GM19455 (cell line): ENCODE measurements at regions not wholly inside any gene's neighbourhood (a gene's known extent, or its start where the extent isn't known, plus 50 kb on each side); places are given as distances from the start of the nearest gene placed in this dataset.
"Not testable (repeated sequence)": the region's sequence is repeated elsewhere in the genome, so short reads cannot be mapped to it uniquely, and the experiment has no call there.

ENCODE experiments used
- ATAC-seq: cut with Tn5 transposase; IDR thresholded peaks from one replicate; pipeline ENCODE4 v1.9.1; 2021; ENCODE audit not compliant: unreplicated experiment

DNA sequence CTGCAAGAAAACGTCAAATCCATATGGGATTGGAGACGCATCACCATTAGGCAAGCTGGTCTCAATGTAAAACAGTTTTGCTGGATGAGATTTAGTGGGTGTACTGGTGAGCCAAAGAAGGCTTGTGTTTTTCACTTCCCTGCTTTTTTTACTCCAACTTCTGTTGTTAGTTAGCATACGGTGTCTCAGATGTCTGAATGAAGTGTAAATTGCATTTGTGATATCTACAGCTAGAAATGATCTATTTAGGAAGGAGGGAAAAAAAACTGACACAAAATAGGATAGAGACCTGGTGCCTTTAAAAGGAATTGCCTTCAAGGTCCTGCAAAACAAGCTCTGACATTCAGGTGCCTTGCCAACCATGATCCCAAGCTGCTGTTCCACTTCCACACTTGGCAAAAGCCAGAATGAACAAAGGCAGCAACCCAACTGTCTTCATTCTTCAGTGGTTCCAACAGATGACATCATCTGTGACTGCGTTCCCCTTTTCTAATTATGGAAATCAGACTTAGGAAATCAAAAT lies 104.2 kb upstream of the RAI14 start:
- no peak for ATAC-seq

DNA sequence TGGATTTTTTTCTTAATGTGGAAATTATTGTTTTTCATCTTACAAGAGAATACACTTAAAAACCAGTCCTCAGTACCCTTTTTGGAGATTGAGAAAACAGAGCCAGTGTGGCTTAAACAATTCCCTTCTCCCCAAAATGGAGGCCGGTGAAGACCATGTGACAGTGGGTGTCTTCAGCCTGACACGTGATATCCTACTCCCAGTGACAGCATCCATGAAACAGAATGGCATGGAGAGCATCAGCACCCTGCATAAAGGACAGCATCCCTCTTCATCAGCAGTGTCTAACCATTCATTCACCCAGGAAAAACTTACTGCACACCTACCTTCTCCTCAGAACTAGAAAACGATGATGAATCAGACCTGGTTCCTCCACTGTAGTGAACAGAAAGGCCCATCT lies 103.4 kb upstream of the RAI14 start:
- no peak for ATAC-seq

DNA sequence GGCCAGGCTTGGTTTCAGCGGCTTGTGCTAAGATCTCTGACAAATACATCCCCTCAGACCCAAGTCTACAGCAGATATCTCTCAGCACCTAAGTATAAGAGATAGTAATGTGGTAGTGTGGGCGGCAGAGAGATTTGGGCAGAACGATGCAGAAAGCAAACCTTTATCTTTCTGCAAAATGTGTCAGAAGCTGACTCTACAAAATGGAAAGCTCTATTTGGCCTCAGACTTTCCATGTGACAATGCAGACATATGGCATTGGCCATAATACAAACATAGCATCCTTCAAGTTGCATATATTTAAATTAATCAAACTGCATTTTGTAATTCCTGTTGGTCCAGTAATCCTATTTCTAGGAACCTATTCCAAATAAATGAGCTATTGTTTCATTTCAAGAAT lies 102.5 kb upstream of the RAI14 start:
- no peak for ATAC-seq

DNA sequence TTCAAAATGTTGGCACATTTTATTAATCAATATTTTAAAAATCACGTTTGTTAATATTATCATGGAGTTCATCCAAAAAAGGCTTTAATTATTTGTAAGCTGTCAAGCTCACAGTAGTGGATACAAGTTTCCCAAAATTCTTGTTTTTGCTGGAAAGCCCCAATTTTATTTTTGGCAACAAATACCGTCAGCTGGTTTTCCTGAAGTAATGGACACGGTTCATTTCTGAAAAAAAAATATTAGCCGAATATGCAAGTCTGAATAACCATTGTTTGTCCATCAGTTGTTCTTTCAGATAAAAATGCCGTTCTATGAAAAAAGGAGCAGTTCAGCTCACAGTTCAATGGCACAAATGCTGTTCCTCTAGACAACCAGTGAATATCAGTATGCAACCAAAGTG lies 101.5 kb upstream of the RAI14 start:
- no peak for ATAC-seq

DNA sequence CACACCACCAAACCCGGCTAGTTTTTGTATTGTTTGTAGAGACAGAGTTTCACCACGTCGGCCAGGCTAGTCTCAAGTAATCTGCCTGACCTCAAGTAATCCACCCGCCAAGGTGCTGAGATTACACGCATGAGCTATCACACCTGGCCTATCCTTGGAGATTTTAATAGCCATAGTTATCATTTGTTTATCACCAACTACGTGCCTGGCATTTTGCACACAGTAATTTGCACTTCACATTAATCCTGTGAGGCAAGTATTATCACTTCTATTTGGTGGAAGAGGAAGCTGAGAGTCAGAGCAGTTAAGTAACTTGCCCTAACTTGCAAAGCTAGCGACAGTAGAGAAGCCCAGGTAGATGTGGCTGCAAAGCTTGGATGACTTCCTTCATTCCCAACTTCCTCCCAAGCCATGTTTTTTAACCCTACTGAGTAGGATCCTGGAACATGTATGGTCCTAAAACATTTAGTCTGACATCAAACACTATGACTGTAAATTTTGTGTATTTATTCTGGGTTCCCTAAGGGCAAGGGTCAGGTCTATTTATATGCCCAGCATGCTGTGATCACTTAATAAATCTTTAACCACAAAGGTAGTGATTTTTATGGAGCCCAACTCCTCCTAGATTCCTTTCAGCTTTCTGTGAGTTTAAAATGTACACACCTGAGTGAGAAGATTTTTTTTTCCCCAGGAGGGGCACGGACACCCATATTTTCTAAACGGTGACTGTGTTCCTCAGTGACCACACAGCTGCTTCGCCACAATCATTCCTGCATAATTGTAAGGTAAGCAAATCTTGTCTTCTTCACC lies 100.2 kb upstream of the RAI14 start:
- ATAC-seq: no peak

DNA sequence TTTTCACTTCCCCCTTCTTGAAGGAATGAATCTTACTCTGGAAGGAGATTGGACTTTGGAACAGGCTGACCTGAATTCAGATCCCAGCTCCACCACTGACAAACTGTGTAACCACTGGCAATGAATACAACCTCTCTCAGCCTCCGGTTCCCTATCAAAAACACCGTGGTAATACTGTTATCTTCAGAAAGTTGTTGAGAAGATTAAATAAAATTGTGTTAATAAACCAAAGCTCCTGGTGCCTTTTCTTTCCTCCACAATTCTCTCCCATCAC lies 99.7 kb upstream of the RAI14 start:
- no peak for ATAC-seq

DNA sequence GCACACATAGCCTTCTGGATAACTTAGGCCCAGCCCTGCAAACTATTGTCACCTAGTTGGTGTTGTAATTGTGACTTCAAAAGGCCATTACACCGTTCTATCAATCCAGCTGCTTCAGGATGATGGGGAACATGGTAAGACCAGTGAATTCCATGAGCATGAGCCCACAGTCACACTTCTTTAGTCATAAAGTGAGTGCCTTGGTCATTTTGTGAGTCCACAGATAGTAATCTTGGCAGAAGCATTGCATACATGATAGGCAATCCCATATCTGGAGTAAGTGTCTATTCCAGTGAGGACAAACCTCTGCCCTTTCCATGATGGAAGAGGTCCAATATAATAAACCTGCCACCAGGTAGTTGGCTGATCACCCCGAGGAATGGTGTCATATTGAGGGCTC lies 94.5 kb upstream of the RAI14 start:
- ATAC-seq: not testable (repeated sequence)

DNA sequence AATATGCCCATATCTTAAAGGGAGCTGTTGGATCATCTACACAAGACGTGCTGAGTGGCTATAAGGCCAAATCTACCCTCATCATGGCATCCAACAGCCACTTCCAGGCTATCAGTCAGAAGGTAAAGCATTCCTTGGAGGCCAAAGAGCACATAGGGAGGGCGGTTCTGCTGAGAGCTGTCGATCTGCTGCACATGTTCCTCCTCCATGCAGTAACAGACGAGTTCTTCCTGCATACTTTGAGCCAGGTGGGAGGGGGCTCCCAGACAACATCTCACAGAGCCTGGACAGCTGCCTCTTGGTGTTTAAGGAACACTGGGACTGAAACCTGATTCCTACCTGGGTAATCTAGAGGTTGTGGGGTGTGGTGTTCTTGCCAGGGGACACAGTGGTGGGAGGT lies 93.3 kb upstream of the RAI14 start:
- no peak for ATAC-seq

DNA sequence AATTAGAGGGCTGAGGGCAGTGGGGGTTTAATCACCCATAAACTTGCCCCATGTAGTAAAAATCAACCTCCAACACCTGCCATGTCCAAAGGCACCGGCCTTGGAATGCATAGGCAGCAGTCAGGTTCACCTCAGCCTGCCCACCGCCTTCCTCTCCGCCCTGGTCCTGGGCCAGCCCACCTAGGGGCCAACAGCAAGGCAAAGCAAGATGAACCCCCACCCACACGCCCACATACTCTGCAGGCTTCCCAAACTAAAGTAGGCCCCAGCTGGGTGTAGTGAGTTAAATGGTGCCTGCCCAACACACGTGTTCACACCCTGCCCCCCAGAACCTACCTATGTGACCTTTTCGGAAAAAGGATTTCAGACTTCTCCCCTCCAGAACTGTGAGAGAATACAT lies 92.9 kb upstream of the RAI14 start:
- ATAC-seq: no peak

DNA sequence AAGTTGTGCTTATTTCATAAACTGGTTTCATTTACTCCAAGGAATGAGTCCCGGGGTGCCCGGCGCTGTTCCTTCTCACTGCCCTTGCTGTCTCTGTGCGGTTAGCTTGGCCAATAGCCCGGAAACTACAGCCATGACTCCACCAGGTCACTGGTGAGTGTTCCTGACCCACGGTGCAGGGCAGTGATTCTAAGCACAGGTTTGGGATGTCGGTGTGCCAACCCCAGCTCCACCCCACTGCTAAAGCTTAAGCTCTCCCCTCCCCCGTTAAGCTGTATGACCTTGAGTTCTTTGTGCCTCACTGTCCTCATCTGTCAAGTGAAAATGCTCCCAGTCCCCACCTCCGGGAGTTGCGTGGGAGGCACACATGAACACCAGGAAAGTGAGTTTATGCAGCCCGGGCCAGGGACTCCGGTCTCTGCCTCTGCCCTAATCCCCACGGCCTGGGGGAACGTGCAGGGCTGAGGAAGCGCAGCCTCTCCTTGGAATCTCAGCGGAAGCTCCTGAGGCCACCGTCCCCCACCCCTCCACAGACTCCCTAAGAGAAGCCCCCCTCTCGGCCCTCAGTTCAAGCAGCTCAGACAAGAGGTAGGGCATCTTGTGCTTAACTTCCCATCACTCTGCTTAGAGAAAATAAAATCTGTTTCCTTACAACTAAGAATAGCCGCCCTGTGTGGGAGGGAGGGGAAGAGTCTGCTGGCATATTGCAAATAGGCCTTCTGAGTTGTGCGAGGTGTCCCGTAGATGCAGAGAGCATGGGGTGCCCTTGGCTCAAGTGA lies 92.0 kb upstream of the RAI14 start:
- ATAC-seq: no peak

DNA sequence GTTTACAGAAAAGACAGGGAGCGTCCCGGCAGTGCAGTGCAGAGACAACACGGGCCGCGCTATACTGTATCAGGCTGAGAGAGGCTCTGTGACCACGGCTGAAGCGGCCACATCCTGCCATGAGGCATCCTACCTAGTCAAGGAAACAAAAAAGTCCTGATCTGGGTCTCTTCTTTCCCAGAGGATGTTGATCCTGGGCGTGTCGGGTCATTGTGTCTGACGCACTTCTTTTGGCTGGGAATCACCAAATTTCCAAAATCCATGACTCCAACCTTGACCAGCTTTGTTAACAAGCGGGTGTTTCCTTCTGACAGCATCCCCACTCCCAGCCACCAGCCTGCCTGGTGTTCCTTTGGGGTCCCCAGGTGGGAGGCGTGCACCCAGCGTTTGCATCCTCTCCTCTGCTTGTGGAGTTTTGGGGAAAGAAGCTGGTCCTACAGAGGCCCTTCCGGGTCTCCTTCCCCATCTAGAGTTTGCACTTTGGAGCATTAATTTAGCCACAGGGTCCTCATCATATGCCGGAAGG lies 91.4 kb upstream of the RAI14 start:
- ATAC-seq: no peak

DNA sequence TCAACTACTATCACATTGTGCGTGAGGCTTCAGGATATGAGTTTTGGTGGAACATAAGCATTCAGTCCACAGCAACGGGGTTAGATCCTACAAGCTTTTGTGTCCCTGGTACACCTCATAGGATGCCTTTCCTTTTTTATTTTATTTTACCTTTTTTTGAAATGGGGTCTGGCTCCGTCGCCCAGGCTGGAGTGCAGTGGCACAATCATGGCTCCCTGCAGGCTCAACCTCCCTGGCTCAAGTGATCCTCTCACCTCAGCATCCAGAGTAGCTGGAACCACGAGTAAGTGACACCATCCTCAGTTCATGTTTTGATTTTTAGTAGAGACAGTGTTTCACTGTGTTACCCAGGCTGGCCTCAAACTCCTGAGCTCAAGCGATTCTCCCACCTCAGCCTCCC lies 86.0 kb upstream of the RAI14 start:
- ATAC-seq: no peak

DNA sequence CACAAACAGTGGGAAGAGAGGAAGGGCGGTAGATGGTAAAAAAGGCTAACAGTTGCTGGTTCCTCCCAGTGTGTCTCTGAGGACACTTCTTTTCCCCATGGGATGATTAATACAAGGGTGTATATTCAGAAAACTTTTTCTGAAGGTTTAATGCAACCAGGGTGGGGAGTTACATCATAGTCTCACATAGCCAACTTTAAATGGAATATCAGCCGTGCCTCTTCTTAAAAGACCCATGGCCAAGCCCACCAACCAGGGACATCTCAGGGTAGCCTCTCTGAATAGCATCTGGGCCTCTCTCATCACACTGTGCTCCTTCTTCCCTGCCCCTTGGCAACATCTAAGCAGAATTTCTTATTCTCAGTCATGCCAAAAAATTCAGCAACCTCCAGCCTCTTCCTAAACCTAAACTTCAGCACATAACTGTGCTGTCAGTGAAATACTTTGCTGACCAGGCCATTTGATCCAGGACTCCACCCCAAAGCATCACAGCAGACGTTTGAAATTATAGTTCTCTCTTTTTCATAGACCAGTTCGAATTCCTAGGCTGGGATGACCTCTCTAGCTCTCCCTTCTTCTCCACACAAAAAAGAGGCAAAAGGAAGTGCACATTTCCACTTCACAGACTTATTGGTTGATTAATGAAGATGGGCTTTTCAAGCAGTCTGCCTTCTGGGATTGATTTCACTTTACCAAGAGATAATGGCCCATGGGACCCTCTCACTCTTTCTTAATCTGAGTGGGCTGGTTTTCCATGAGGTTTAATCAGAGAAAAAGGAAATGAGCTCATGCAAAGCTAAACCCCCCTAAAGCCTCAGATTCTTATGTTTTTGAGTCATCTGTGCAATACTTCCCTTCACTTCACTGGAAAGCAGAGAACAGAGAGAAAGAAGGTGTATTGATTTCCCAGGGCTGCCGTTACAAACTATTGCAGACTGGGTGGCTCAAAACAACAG lies 85.1 kb upstream of the RAI14 start:
- no peak for ATAC-seq

DNA sequence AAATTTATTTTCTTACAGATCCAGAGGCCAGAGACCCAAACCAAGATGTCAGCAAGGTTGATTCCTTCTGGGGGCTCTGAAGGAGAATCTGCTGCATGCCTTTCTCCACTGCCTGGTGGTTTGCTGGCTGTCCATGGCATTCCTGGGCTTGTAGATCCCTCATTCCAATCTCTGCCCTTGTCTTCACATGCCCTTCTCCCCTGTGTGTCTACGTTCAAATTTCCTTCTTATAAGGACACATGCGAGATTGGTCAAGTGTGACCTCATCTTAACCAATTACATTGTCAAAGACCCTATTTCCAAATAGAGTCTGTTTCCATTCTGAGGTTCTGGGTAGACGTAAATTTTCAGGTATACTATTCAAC lies 84.5 kb upstream of the RAI14 start:
- no peak for ATAC-seq

DNA sequence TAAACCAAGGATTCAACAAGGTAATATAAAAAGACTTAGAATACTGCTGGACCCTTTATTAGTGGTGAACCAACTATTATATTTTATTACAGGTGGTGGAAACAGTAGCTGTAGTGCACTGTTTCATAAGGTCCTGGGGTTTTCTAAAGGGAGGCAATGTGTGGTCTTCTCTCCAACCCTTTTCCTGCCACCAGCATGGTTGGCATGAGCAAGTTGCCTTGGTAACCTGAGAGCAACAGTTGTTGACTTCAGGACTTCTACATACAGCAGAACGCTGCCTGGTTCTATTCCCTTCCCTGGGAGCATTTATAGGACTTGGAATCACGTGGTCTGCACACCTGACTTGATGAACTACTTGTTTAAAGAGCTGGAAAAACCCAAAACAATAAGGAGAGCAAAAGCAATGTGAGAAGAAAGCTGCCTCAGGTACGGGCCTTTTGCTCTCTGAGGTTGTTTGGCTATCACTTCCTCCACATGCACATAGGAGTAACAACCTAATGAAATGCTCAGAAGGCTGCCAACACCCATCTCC lies 81.1 kb upstream of the RAI14 start:
- ATAC-seq: no peak

DNA sequence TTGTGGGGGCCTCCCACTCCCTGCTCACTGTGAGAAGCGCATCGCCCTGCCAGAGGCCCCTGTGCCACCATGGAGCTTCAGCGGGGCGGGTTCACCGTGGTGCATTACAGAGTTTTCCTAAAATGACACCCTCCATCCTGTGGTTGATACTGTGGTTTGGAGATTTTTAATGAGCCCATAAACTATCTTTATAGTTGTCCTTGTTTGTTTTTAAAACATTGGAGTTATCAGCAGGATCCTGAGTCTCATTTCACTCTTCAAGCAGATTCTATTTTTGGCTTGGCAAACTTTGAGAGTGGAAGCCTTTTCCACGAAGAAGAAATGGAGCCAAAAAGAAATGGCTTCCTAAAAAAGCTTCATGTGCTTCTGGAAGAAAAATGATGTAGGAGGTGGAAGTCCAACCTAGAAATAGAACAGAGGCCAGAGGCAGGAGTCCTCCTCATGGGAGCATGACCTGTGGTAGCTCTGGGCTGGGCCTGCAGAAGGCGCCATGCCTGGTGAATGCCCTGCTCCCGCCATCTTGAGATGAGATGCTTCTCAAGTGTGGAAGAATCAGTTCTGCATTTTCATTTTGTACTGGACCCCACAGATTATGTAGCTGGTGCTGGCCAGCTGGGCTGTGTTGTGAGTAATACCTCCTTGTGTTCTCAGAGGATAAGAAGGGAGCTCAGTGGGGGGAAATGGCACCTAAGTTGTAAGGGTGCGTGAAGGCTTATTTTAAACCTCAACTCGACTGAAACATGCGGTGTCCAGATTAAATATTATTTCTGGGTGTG lies 79.0 kb upstream of the RAI14 start:
- ATAC-seq: no peak

DNA sequence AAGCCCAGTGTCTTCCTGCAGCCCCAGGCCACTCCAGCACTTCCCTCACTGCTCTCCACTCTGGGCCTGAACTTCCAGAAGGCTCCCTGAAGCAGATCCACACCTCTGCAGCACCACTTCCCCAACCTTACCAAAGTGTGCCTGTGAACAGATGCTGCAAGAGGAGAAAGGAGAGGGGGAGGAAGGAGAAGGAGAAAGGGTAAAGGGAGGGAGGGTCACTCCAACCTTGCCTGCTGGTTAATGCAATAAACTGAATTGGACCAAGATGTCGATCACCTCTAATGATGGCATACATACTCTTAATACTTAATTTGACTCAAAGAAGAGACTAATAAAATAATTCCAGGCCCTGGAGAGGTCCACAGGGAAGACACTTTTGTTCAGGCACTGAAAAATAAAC lies 77.2 kb upstream of the RAI14 start:
- ATAC-seq: no peak

DNA sequence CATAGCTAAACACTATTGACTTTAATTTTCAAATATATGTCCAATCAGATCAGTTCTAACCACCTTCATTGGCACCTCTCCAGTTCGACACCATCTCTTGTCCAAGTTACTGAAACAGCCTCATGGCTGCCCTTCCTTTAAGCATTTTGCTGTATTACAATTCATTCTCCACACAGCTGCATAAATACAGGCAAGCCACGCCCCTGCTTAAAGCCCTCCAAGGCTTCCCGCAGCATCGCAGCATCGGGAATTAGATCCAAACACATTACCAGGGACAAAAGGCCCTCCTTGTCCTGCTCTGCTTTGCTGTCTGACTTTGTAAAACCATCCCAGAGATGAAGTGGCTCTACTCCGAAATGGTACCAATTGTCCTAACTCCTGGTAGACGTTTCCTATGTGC lies 75.1 kb upstream of the RAI14 start:
- no peak for ATAC-seq

DNA sequence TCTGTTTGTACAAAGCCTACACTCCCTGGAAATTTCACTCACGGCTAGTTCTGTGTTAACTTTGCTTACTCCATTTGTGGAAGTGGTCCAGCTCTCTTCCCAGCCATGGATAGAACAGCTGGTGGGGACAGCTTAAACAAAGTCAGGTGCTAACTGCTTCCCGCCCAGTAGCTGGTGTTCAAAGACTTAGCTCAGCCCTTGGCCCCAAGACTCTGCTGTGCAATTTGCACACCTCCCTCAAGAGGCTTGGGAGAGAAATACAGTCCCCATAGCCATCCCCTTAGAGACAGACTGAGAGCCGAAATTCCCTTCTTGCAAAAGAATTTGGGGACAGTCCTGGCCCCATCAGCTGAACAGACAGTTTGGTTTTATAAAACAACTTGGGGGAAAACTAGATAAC lies 73.8 kb upstream of the RAI14 start:
- ATAC-seq: no peak

DNA sequence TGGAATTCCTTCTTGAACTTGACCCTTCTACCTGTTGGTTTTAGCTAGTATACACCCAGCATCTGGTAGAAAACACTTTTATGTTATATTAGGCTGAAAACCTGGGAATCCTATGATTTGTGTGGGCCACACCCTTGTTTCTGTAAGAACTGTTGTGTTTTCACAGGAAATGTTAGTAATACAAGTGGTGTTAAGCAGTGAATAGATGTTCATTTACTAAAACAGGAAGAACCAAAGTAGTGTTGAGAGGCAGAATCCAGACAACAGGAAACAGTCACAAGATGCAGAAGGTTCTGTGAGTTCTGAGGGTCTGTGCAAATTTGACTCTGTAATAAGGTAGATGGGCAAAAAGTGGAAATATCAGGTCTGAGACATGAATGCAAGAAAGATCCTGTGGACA lies 73.0 kb upstream of the RAI14 start:
- no peak for ATAC-seq
